ENCODE measurements at regions not wholly inside any gene's neighbourhood (a gene's known extent, or its start where the extent isn't known, plus 50 kb on each side); places are given as distances from the start of the nearest gene placed in this dataset.

GRCh38 chr14:76599559-76600287 is 161.5 kb upstream of the VASH1 start:
- ChIA-PET CTCF (ENCODE audit: unreplicated experiment) (no interaction called here), POLR2A (no interaction called here)
- Histone ChIP-seq H3K4me2 (ENCODE audit: low read length) (no peak overlapping the region), H2AFZ (ENCODE audit: low read length) (no peak overlapping the region), H3K9me3 (ENCODE audit: low read length) (no peaks in the 10 kb centered on the region), H3K4me1 (ENCODE audit: insufficient read depth, low read length, poor library complexity, severe bottlenecking) (no peaks in the 10 kb centered on the region), H3K36me3 (ENCODE audit: insufficient read depth, low read length) (no peaks in the 10 kb centered on the region), H3K9me2 (ENCODE audit: insufficient read depth, low read length) (no peaks in the 10 kb centered on the region), H3K27ac (ENCODE audit: low read depth, low read length, poor library complexity, severe bottlenecking) (no peak overlapping the region), H4K20me1 (ENCODE audit: insufficient read depth, low read length) (no peaks in the 10 kb centered on the region), H3K79me2 (ENCODE audit: insufficient read depth, low read depth, low read length) (no peaks in the 10 kb centered on the region), H3K4me3 (ENCODE audit: low read depth, low read length, poor library complexity, severe bottlenecking) (no peak overlapping the region)
- no TSS peak for BruUV-seq (replicated peaks)
- intact Hi-C loops (cut with micrococcal nuclease; ENCODE audit: unreplicated experiment): no loop called here
- TF ChIP-seq CTCF (conservative IDR thresholded peaks at IDR 0.05; ENCODE audit: low read length) (no peak), EZH2phosphoT487 (IDR thresholded peaks at IDR 0.05; ENCODE audit: borderline replicate concordance, low read depth, low read length) (no peak)
- DNase-seq (ENCODE audit: low spot score): no peak

GRCh38 chr14:76603713-76604112 is 157.6 kb upstream of the VASH1 start:
- no TSS peak for BruUV-seq (replicated peaks)
- Histone ChIP-seq H3K4me2 (ENCODE audit: low read length) (no peak overlapping the region), H4K20me1 (ENCODE audit: insufficient read depth, low read length) (no peaks in the 10 kb centered on the region), H3K9me3 (ENCODE audit: low read length) (no peaks in the 10 kb centered on the region), H3K4me3 (ENCODE audit: low read depth, low read length, poor library complexity, severe bottlenecking) (no peak overlapping the region), H3K79me2 (ENCODE audit: insufficient read depth, low read depth, low read length) (no peaks in the 10 kb centered on the region), H3K4me1 (ENCODE audit: insufficient read depth, low read length, poor library complexity, severe bottlenecking) (no peaks in the 10 kb centered on the region), H2AFZ (ENCODE audit: low read length) (no peak overlapping the region), H3K27ac (ENCODE audit: low read depth, low read length, poor library complexity, severe bottlenecking) (no peak overlapping the region), H3K9me2 (ENCODE audit: insufficient read depth, low read length) (no peaks in the 10 kb centered on the region), H3K36me3 (ENCODE audit: insufficient read depth, low read length) (no peaks in the 10 kb centered on the region)
- intact Hi-C loops (cut with micrococcal nuclease; ENCODE audit: unreplicated experiment): no loop called here
- TF ChIP-seq EZH2phosphoT487 (IDR thresholded peaks at IDR 0.05; ENCODE audit: borderline replicate concordance, low read depth, low read length): no peak
- CTCF ChIA-PET (ENCODE audit: unreplicated experiment): no interaction called here
- no peak for DNase-seq (ENCODE audit: low spot score)
- POLR2A ChIA-PET: interaction anchor here (0.6 kb wide), 1 partner anchor 107 kb away, joined by 3 read pairs; no protein-coding TSS in a partner anchor

GRCh38 chr14:76607510-76607909 is 153.8 kb upstream of the VASH1 start:
- ChIA-PET CTCF (ENCODE audit: unreplicated experiment) (no interaction called here), POLR2A (no interaction called here)
- no peaks in the 10 kb centered on the region for H3K9me2 ChIP-seq (ENCODE audit: insufficient read depth, low read length)
- H3K79me2 ChIP-seq (ENCODE audit: insufficient read depth, low read depth, low read length): no peaks in the 10 kb centered on the region
- H2AFZ ChIP-seq (ENCODE audit: low read length): no peak overlapping the region
- no peak overlapping the region for H3K4me3 ChIP-seq (ENCODE audit: low read depth, low read length, poor library complexity, severe bottlenecking)
- no TSS peak for BruUV-seq (replicated peaks)
- no peaks in the 10 kb centered on the region for H3K36me3 ChIP-seq (ENCODE audit: insufficient read depth, low read length)
- H3K4me2 ChIP-seq (ENCODE audit: low read length): no peak overlapping the region
- intact Hi-C loops (cut with micrococcal nuclease; ENCODE audit: unreplicated experiment): no loop called here
- no peak for DNase-seq (ENCODE audit: low spot score)
- H3K27ac ChIP-seq (ENCODE audit: low read depth, low read length, poor library complexity, severe bottlenecking): no peak overlapping the region
- H3K9me3 ChIP-seq (ENCODE audit: low read length): no peaks in the 10 kb centered on the region
- no peaks in the 10 kb centered on the region for H4K20me1 ChIP-seq (ENCODE audit: insufficient read depth, low read length)
- H3K4me1 ChIP-seq (ENCODE audit: insufficient read depth, low read length, poor library complexity, severe bottlenecking): no peaks in the 10 kb centered on the region
- TF ChIP-seq CTCF (conservative IDR thresholded peaks at IDR 0.05; ENCODE audit: low read length) (no peak), EZH2phosphoT487 (IDR thresholded peaks at IDR 0.05; ENCODE audit: borderline replicate concordance, low read depth, low read length) (no peak)

All from OCI-LY7 (cell line).